ENCODE measurements at regions not wholly inside any gene's neighbourhood (a gene's known extent, or its start where the extent isn't known, plus 50 kb on each side); places are given as distances from the start of the nearest gene placed in this dataset.

DNA sequence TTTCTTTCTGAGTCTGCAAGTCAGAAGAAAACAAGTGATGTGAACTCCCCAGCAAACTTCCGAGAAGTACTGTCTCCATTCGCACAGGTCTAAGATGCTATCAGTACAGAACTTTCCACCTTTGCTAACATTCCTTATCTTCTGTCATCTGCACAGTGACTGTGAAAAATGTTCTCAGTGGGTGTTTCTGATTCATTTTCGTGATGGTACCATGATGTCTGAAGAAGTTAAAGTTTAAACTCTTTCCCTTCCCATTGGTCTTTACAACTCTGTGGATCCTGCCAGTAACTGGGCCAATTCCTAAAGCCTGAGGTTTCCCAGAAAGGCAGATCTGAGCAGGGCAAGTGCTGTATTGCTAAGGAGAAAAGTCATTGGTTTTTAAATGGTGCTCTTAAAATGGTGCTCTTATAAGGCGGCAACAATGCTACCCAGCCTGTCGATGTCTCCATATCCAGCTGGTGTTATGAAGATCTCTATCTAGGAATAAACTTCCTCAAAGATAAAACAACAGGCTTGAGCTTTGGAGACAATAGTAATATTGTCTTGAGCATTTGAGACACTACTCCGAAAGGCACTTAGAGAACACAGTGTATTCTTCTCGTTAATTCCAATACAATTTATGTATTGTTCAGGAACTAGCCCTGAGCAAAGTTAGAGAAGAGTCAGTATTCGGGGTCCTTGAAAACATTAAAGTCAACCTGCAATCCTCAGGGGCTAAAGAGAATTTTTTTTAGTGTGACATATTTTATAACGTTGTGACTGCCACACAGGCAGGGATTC, 232.3 kb downstream of the OSR1 start:
- TF ChIP-seq CTCF (conservative IDR thresholded peaks at IDR 0.05) (no peak), ZFX (IDR thresholded peaks at IDR 0.05) (no peak)
